MV-4-11 (cell line): ENCODE measurements at regions not wholly inside any gene's neighbourhood (a gene's known extent, or its start where the extent isn't known, plus 50 kb on each side); places are given as distances from the start of the nearest gene placed in this dataset.
A peak's percentile ranks its signal among the peaks of the same experiment; 100 is the strongest.
"Not testable (repeated sequence)": the region's sequence is repeated elsewhere in the genome, so short reads cannot be mapped to it uniquely, and the experiment has no call there.

Experiments used
- DNase-seq: peaks from one replicate; lab custom pipeline; 2025; lab: John Stamatoyannopoulos, UW

GRCh38 chr1:102365071-102365470 lies 368.3 kb upstream of the OLFM3 start:
- no peak for DNase-seq

GRCh38 chr1:102336602-102337001 lies 339.9 kb upstream of the OLFM3 start:
- DNase-seq, result no peak

DNA sequence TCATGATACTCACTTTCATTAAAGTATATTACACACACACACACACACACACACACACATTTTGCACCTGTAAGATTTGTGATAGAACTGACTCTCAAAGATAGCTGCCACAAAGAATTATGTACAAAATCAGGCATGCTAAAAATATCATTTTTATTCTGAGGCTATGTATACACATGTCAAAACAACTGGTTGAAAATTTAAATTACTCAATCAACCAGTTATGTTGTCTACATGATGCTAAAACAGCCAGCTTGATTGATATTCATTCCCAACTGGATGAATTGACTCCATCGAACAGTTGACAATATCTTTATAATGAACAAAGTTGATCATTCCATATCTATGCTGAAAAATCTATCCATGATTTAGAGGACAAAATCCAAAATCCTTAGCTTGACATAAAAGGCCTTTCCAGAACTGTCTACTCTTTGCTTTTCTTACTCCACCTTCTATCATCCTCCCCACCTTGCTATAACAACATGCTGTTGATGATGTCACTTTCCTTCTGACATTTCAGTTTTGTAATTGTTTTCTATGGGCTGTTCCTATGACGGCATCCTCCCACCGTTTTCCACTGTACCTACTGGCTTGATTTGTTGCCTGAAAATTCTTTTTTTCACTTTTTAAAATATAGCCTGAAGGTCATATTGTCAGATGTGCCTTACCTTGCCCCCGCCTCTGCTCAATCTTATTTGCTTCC lies 321.5 kb upstream of the OLFM3 start:
- DNase-seq, result no peak

DNA sequence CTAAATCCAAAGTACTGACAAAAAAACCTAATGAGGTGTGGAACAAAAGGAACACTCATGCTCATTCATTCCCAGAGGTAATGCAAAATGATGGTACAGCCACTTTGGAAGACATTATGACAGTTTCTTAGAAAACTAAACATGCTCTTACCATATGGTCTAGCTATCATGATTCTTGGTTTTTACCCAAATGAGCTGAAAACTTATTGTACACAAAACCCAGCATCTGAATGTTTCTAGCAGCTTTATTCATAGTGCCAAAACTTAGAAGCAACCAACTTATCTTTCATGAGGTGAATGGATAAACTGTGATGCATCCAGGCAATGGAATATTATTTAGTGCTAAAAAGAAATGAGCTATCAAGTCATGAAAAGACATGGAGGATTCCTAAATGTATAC lies 318.4 kb upstream of the OLFM3 start:
- no peak for DNase-seq

DNA sequence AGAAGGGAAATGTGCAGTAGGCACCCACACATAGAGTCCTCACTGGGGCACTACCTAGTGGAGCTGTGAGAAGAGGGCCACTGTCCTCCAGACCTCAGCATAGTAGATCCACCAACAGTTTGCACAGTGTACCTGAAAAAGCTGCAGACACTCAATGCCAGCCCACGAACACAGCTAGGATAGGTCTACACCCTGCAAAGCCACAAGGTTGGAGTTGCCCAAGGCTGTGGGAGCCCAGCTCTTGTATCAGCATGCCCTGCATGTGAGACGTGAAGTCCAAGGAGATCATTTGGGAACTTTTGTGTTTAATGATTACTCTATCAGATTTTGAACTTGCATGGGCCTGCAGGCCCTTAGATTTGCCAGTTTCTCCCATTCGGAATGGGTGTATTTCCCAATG lies 299.4 kb upstream of the OLFM3 start:
- no peak for DNase-seq

DNA sequence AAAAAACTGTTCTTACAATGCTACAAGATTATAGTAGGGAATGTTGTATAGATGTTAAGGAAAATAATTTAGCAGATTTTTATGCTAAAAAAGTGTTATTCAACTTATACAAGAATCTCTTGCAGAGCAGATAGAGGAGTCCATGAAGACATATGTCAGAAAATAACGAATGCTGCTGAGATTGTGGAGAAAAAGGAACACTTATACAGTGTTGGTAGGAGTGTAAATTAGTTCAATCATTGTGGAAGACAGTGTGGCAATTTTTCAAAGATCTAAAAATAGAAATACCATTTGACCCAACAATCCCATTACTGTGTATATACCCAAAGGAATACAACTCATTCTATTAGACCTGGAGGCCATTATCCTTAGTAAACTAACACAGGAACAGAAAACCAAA lies 286.2 kb upstream of the OLFM3 start:
- DNase-seq, result no peak

DNA sequence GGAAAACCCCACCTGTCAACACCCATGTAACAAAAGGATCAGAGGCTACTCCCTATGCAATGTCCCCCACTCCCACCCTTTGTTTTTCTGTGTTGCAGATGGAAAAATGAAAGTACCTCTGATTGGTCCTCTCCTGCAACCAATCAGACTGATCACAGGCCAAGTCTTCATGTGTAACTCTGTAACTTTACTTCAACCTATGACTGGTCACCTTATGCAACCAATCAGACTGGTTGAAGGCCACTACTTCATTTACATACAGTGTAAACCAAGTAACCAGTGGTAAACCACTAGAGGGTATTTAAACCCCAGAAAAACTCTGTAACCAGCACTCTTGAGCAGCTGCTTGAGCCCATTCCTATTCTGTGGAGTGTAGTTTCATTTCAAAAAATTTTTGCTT lies 266.3 kb upstream of the OLFM3 start:
- DNase-seq, result peak; percentile 51

GRCh38 chr1:102252731-102253505 lies 256.2 kb upstream of the OLFM3 start:
- no peak for DNase-seq

- peak; percentile 93 for DNase-seq
These were observed 245.0 kb upstream of the OLFM3 start for GRCh38 chr1:102241431-102242338.

- no peak for DNase-seq
These were observed 242.5 kb upstream of the OLFM3 start for GRCh38 chr1:102239247-102239646.

GRCh38 chr1:102234753-102235359 lies 238.1 kb upstream of the OLFM3 start:
- DNase-seq, result no peak

GRCh38 chr1:102219463-102219862 lies 222.7 kb upstream of the OLFM3 start:
- DNase-seq, result no peak

- DNase-seq, result not testable (repeated sequence)
These were observed 214.2 kb upstream of the OLFM3 start for GRCh38 chr1:102210891-102211290.

DNA sequence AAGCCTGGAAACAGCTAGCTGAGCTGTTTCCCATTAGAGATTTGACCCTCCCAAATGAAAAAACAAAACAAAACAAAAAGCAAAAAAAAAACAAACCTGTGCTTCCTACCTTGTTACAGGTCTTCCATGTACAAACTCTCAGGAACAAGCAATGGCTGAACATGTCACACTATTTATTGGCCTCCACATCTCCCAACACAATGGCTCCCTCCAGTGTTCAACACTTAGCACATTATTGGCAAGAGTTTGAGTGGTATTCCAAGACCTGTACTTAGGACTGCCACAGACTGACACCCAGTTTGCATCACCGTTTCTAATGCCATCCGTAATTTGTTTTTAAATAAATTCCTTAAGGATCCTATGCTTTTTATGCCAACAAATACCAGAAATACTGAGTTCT lies 195.0 kb upstream of the OLFM3 start:
- DNase-seq, result peak; percentile 27

- DNase-seq, result no peak
These were observed 193.7 kb upstream of the OLFM3 start for GRCh38 chr1:102190429-102190828.

DNA sequence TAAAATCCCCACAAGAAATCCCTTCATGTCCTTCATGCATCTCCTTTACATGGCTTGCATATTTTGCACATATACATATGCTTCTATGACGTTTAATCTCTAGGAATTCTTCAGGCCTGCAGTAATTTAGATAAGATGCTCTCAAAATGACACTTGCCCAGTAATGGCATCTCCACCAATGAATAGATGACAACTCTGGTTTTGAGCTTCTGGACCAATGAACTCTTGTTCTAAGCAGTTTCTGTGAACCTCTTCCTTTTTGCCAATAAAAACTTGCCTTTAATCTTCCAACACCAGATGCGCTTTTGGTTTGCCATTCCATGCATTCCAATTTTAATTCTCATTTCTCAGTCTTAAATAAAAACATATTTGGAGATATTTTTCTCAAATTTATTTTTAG lies 189.8 kb upstream of the OLFM3 start:
- DNase-seq, result no peak

DNA sequence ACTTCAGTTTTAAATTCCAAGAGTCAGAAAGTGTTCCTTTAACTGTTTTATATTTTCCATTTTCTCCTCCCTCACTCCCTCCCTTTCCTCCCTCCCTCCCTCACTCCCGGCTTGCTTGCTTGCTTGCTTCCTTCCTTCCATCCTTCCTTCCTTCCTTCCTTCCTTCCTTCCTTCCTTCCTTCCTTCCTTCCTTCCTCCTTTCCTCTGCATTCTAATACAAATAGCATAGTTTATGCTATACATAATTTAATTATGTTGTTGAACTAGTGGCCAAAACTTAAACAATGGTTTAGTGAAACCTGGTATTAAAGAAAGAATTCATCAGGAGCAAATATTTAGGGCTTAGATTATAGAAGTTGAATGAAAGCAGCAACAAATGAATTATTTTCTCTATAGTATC lies 188.5 kb upstream of the OLFM3 start:
- DNase-seq, result no peak

DNA sequence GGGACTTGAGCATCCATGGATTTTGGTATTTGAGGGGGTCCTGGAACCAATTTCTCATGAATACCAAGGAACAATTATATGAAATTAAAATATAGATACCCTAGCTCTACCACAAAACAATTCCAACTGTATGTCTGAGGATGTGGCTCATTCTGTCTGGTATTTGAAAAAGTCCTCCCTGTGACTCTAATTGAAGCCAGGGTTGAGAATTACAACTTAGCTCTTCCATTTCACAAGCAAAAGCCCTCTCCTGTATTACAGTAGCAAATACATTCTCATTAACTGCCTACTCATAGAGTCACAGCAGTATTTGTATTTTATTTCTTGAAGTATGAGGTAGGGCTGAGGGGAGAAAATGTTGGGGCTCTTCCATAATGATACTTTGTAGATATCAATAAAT lies 187.8 kb upstream of the OLFM3 start:
- DNase-seq, result no peak

- no peak for DNase-seq
These were observed 187.0 kb upstream of the OLFM3 start for GRCh38 chr1:102183711-102184110.

DNA sequence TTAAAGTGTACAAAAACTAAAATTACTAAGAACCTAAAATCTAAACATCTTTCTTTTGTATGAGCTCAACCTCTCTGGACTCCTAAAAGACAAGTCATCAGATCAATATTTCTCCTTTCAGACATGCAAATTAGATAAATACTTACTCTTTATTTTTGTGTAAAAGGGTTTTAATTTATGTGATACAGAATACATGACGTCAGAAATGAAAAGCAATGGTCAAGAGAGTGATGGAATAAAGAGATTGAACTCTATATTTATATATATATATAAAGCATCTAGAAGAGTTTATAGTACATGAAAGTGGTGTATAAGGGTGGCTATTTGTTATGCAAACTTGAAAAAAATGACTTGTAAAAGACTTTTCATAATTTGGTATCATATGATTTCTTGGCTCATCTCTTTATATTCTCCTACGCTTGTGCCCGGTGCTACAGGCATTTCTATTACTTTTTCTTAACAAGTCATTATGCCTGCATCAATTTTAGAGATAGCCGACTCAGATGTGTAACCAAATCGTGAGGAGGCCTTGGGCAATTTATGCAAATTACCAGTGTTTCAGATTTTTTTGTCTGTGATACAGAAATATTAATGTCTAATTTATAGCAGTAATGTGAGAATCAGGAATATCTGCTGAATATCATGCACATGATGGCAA lies 186.0 kb upstream of the OLFM3 start:
- DNase-seq, result no peak

DNA sequence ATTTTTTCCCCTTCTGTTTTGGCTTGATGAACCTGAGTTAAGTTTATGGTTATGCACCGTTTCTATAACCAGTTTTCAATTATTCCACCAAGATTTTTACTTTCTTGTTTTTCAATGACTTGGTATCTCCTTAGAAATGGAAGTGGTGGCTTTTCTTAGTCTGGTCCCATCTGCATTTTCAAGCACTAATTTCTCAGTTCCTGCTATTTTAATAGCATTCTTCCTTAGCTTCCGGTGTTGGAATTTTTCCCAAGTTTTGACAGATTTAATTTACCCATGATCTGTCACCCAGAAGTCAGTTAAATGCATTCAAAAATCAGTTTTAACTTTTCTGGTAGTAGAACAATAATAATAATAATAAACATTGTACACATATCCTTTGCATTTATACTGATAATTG lies 184.6 kb upstream of the OLFM3 start:
- no peak for DNase-seq

DNA sequence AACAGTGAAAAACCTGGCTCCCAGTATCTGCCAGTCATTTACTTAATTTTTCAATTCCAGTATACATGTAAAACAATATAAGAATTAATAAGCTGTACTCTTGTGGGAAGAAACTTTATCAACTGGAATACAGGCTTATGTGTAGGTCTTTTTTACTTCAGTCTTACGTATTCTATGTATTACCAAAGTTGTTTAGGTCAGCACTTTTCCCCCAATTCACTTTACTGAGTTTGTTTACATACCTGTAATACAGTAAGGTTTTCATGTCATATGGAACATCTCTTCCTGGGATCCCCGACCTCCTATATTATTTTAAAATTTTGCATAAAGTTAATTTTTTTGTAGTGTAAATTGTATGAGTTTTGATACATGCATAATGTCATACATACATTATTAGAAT lies 181.8 kb upstream of the OLFM3 start:
- no peak for DNase-seq
